HL-60 (cell line): ENCODE measurements at regions not wholly inside any gene's neighbourhood (a gene's known extent, or its start where the extent isn't known, plus 50 kb on each side); places are given as distances from the start of the nearest gene placed in this dataset.

Source experiments
- GABPA ChIP-seq: IDR thresholded peaks from 2 replicates; pipeline ENCODE4 v1.6.1; 2012; ENCODE audit warnings: low read depth
- POLR2AphosphoS5 ChIP-seq: IDR thresholded peaks from 2 replicates; pipeline ENCODE4 v1.6.1; 2012; ENCODE audit warnings: low read depth
- TF ChIP-seq, protein P1 (sequence below): IDR thresholded peaks from 2 replicates; pipeline ENCODE4 v1.6.1; 2012; ENCODE audit warnings: low read depth; ENCODE audit not compliant: insufficient replicate concordance
- TF ChIP-seq, protein P2 (sequence below): IDR thresholded peaks from one replicate; pipeline ENCODE4 v1.5.1; 2011; ENCODE audit warnings: low read length, control low read depth, inconsistent platforms; ENCODE audit not compliant: insufficient read depth

DNA sequence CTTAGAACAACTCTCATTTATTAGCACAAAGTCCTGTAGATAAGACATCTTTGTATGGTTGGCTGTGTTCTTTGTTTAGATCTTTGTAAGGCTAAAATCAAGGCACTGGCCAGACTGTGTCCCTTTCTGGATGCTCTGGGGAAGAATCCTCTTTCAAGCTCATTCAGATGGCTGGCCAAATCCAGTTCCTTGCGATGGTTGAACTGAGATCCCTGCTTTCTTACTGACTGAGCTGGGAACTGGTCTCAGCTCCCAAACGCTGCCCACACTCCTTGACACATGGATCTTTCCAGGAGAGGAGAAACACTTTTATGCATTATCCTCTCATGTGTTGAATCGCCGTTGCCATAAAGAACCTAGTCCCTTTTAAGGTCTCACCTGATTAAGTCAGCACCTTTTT lies 586.5 kb upstream of the IGFBP3 start:
- TF ChIP-seq, protein P1, sequence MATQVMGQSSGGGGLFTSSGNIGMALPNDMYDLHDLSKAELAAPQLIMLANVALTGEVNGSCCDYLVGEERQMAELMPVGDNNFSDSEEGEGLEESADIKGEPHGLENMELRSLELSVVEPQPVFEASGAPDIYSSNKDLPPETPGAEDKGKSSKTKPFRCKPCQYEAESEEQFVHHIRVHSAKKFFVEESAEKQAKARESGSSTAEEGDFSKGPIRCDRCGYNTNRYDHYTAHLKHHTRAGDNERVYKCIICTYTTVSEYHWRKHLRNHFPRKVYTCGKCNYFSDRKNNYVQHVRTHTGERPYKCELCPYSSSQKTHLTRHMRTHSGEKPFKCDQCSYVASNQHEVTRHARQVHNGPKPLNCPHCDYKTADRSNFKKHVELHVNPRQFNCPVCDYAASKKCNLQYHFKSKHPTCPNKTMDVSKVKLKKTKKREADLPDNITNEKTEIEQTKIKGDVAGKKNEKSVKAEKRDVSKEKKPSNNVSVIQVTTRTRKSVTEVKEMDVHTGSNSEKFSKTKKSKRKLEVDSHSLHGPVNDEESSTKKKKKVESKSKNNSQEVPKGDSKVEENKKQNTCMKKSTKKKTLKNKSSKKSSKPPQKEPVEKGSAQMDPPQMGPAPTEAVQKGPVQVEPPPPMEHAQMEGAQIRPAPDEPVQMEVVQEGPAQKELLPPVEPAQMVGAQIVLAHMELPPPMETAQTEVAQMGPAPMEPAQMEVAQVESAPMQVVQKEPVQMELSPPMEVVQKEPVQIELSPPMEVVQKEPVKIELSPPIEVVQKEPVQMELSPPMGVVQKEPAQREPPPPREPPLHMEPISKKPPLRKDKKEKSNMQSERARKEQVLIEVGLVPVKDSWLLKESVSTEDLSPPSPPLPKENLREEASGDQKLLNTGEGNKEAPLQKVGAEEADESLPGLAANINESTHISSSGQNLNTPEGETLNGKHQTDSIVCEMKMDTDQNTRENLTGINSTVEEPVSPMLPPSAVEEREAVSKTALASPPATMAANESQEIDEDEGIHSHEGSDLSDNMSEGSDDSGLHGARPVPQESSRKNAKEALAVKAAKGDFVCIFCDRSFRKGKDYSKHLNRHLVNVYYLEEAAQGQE = no peak
- TF ChIP-seq, protein P2, sequence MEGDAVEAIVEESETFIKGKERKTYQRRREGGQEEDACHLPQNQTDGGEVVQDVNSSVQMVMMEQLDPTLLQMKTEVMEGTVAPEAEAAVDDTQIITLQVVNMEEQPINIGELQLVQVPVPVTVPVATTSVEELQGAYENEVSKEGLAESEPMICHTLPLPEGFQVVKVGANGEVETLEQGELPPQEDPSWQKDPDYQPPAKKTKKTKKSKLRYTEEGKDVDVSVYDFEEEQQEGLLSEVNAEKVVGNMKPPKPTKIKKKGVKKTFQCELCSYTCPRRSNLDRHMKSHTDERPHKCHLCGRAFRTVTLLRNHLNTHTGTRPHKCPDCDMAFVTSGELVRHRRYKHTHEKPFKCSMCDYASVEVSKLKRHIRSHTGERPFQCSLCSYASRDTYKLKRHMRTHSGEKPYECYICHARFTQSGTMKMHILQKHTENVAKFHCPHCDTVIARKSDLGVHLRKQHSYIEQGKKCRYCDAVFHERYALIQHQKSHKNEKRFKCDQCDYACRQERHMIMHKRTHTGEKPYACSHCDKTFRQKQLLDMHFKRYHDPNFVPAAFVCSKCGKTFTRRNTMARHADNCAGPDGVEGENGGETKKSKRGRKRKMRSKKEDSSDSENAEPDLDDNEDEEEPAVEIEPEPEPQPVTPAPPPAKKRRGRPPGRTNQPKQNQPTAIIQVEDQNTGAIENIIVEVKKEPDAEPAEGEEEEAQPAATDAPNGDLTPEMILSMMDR = no peak
- TF ChIP-seq POLR2AphosphoS5 = no peak
- no peak for TF ChIP-seq GABPA
